ENCODE measurements at regions not wholly inside any gene's neighbourhood (a gene's known extent, or its start where the extent isn't known, plus 50 kb on each side); places are given as distances from the start of the nearest gene placed in this dataset.

DNA sequence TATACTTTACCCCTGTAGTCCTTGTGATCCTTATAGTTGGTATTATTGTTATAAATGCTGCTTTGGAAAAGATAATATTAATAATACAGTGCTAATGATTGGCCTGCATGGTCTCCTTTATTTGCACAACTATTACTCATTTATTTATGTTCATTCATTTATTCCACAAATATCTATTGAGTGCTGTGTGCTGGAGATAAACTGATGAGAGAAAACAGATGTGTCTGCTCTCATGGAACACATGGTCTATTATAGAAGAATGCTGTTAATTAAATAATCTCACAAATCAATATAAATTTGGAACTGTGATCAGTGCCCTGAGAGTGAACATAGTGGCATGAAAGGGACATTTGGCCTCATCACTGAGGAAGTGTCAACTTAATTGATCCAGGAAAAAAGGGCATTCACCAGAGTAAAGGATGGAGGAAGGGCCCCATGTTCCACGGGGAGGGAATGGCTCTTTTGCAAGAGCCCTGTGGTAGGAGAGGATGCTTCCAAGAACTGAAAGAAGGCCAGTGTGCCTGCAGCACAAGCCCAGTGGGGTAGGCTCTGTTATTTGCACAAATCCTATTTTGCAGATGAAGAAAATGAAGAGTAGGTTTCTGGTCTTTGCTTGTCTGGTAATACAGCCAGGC is 91.5 kb upstream of the STK39 start:
- TF ChIP-seq CTCF (IDR thresholded peaks at IDR 0.05) (no peak), ZFX (IDR thresholded peaks at IDR 0.05; ENCODE audit: borderline replicate concordance) (no peak)

All from 22Rv1 (cell line).